Pons (tissue), 1 donor: ENCODE measurements at regions not wholly inside any gene's neighbourhood (a gene's known extent, or its start where the extent isn't known, plus 50 kb on each side); places are given as distances from the start of the nearest gene placed in this dataset.

ENCODE experiments used
- DNase-seq: peaks from one replicate; pipeline ENCODE4 v3.0.0-alpha.2; 2016; ENCODE audit warnings: low spot score

DNA sequence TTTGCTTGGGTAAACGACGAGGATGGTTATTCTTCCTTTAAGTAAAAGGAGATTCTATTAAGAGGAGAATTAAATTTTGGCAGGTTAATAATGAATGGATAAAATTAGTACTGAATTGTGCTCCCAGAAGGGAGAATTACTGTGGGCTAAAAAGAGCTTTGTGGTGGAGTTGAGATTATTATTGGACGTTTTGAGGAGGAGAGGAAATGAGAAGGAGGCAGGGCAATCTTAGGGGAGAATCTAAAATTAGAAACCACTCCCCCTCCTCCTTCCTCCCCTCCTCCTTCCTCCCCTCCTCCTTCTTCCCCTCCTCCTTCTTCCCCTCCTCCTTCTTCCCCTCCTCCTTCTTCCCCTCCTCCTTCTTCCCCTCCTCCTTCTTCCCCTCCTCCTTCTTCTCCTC lies 331.8 kb downstream of the PRL start:
- no peak for DNase-seq

DNA sequence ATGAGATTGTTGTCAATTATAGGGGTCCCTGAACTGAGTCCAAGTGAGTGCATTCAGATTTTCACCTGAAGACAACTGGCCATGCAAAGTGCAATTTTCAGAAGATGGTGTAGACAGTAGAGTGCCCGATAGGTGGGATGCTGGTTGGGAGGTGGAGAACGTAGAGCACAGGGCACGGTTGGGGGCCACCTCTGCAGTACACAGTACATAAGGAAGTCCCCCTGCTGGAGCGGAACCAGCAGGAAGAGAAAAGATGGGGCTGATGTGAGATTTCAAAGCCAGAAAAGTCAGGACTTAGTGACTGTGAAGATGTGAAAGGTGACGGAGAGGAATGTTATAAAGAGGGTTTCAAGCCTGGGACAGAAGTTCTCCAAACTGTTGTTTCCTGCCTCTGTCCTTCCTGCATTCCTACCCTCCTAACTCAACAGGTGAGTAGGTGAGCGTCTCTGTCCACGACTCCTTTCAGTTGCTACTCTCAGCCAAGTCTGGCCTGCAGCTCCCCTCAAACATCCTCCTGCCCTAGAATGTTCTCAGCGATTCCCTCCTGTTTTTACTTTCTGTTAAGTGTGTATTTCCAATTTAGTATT lies 330.8 kb downstream of the PRL start:
- no peak for DNase-seq

DNA sequence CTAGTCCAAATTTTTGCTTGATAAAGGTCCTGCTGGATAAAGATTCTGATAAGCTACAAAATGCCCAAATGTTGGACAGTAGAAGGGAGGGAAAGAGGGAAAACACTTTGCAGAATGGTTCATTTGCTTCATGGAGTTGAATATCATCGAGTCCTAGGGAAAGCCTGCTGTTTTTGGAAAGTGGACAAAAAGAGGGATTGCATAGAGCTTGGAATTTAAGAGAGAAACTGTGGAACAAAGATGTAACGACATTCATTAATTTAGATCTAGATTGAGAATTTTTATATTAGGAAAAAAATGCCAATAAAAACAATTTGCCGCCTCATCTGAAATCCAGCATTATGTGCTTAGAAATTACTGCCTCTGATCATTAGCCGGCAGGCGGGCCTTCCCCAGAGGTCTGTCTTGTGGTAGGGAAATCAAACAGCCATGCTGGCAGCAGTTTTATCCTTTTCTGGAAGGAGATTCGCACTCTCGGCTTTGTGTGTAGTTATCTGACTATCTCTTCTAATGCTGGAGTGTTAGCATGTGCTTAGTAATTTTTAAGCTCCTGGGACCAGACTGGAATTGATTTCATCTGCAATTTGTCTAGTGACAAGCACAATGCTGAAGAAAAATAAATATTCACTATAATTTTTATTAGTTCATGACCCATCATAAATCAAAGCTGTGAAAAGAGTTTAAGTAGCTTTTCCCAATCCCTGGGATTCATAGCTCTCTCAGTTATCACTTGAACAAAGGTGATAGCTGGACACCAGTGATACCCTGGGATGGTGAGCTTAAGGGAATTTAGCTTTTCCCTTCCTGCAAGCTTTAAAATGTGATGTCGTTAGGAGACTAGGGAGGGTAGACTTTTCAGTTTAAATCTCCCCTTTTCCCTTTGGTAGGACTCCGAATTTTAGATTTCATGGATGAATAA lies 329.5 kb downstream of the PRL start:
- DNase-seq, result no peak

DNA sequence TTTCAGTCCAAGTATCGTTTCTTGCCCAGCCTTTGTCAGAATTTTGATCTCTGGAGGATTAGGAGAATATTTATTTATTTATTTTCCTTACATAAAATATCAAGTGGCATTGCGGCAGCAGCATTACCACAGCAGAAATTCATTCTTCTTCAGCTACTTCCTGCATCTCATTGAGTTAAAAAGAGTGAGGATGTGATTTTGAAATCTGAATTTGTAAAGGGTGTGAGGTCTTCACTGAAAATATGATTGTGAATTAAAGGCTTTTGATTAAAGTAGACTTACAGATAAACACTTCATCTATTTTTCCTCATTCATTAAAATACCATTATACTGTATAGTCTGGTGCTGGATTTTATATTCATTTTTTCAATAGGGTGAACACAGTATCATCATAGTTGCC lies 328.4 kb downstream of the PRL start:
- no peak for DNase-seq

DNA sequence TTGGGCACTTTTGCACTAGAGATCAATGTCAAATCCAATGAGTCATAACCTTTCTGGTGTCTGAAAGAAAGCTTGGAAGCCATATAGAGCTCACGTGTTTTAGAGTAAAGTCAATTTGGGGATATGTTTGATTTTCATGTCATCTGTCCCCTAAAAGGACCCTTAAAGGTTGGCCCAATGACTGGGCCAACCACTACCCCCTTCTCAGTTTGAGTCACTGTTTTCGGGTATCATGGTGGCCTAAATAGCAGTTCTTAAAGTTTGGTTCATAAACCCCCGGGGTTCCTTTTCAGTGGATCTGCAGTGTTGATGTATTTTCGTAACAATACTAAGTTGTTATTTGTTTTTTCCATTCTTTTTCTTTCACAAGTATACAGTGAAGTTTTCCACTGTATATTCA lies 327.6 kb downstream of the PRL start:
- DNase-seq, result no peak

DNA sequence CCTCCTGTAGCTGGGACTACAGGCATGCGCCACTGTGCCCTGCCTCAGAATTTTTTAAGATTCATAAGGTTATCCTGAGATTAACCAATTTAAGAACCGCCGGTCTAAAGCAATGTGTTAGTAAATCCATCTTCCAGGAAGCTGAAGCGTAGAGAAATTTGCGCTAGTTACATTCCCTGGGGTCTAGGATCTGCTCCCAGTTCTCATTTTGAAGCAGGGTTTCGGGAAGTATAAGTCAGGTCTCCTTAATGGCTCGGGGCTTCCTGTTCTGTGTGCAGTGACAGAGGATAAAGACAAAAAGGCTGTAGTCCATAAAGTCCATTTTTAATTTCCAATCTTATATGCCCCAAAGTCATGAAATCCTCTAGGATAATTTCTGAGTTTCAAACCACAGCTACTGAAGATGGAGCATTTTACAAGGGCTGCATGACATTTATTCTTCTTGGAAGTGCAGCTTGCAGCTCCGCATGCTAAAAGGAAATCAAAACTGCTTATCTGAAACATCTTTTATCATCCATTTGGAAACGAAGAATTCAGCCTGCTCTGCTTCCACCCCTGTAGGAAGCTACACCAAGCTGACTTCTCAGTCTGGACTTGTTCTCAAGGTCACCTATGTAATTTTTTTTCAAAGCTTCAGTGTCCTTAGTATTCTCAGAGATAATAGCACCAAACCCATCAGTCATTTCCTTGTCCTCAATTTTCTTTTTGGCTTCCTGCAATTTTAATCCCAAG lies 326.1 kb downstream of the PRL start:
- DNase-seq, result peak; percentile 35

DNA sequence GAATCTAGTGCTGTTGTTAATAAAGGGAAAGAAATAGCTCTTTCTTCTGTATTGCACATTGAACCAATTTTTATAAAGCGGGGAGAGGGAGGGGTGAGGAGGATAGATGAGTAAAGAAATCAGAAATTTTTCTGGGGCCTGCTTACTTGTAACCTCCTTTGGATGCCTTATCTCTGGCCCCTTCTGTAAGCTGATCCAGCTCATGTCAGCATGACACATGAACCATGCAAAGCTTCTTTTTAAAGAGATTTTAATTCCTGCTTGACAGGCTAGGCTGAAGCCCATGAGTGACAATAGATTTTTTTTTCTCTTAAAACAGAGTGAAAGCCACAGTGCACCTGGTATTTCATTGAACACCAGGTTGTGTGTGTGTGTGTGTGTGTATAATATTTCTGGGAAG lies 325.3 kb downstream of the PRL start:
- no peak for DNase-seq

DNA sequence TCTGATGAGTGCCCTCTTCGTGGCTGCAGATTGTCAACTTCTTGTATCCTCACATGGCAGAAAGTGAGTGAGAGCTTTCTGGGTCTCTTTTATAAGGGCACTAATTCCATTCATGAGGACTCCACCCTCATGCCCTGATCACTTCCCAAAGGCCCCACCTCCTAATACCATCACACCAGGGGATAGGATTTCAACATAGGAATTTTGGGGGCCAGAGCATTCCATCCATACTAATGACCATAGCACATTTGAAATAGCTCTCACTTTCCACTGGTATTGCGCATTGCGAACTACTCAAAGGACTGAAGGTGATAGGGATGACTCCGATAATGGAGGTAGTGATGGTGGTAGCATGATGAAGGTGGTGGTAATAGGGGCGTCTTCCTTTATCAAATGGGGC lies 324.3 kb downstream of the PRL start:
- no peak for DNase-seq

DNA sequence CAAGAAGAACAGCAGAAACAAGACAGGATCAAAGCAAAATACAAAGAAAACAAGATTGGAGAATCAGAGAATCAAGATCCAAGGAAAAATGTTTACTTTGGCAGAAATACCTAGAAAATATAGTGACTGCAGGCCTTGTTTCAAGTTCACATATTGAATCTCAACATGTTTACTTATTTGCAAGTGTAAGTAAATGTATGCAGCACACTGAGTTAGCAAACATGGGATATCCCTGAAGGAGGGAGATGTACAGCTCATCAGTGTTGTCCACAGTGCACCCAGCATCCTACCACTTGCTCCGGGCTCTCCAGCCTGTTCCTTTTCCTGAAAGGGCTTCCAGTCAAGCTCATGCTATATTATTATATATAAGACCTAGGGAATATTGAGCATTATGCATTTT lies 319.5 kb downstream of the PRL start:
- DNase-seq, result no peak

DNA sequence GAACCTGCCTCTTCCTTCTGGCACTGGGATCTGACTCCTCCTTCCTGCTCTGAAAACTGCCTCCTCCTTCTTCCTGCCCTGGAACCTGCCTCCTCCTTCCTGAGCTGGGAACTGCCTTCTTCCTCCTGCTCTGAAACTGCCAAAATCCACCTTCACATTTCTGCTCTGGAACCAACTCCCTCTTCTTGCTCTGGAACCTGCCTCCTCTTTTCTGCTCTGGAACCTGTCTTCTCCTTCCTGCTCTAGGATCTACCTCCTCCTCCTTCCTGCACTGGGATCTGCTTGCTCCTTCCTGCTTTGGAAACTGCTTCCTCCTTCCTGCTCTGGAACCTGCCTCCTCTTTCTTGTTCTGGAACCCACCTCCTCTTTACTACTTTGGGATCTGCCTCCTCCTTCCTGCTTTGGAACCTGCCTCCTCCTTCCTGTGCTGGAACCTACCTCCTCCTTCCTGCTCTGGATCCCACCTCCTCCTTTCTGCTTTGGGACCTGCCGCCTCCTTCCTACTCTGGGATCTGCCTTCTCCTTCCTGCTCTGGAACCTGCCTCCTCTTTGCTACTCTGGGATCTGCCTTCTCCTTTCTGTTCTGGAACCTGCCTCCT lies 315.5 kb downstream of the PRL start:
- DNase-seq, result no peak

DNA sequence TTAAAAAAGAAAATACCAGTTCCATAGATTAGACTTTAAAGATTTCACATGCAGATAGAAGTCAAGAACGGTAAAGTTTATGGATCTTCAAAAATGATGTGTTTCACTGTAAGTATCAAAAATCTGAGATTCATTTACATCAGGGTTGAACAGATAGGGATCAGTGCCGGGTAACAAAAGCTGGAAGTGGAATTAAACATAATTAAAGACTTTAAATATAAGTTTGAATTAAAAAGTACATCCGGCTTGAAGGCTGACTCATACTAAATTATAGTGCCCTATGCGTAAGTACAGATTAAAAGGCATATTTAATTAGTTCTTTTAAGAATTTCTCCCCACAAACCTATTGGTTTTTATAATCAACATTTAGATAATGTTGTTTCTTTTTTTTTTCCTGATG lies 312.7 kb downstream of the PRL start:
- DNase-seq, result no peak

DNA sequence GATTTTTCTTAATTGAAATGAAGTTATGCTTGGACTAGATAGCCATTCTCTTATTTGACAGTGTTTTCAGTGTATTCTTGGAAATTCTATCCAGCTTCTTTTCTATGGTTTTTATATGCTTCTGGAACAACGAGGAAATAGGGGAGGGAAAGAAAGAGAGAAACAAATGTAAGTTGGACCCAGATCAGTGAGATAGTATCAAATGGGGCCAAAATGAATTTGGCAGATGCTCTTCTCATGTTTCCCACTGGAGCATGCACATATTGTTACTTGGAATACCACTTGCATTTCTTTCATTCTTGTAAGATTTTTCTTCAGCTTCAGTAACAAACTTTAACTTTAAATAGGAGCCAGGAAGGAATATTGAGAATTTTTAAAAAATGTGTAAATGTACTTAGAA lies 312.3 kb downstream of the PRL start:
- no peak for DNase-seq

DNA sequence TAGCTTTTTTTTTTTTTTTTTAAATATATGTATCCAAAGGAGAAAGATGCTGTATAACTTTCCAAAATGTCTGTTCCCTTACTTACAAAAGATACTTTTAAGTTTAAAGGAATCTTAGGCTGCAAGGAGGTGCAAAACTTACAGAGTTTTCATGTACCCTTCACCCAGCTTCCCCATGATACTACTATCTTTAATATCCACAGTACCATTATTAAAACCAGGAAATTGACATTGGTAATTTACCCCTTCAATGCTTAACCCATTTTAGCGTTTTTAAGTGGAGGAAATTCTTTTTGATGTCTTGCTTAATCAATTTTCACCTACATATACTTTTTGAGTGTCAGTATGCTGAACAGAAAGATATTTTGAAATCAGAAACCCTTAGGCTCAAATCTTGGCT lies 310.9 kb downstream of the PRL start:
- DNase-seq, result no peak

DNA sequence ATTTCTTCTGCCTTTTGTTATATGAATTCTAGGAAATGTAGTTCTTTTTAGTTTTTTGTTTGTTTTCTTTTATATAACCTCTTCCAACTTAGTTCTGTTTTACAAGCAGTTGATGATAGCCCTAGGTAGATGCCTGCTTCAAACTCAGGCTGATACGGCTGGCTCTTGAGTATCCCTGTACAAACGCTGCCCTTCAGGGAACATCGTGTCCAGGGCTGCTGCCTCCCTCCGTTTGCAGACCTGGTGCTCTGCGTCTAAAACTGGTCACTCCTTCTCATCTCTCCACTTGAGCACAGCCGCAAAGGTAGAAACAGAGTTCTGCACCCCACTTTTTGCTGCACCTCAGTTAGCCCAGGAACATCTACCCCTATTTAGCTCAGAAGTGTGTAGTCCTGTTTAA lies 310.1 kb downstream of the PRL start:
- DNase-seq, result no peak

DNA sequence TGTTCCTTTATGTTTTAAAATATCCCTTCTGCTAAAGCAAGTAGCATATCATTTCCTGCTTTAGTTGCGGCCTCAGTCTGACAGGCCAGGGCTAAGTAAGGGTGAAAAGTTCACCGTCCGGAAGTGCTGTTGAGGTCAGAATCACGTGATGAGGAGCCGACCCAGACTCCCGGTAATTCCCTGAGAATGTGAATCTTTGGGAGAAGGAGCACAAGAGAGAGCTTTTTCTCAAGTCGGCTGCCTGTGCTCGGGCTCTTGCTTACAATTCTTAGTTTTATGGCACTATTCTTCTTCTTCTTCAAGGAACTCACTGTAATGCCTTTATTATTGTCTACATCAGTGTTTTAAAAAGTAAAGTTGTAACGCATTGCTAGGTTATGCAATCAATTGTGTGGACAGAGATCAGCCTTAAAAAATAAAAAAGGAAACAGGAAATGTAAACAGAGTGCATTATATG lies 309.3 kb downstream of the PRL start:
- DNase-seq, result peak; percentile 59

DNA sequence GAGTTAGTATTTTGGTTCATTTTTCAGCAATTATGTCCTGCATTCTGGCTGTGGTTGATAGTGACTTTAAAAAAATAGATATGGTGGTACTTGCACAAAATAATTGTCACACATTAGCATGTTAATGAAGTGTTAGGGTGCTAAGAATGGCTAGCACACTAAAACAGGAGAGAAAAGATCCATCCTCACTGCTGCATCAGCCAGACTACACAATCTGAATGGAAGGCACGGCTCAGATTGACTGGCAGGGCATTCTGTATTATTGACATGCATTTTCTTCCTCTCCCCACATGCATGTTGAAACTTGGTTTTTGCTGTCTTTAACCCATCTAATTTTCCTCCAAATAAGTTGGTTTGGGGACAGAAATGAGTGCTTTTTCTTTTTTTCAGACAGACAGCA lies 306.3 kb downstream of the PRL start:
- DNase-seq, result no peak

DNA sequence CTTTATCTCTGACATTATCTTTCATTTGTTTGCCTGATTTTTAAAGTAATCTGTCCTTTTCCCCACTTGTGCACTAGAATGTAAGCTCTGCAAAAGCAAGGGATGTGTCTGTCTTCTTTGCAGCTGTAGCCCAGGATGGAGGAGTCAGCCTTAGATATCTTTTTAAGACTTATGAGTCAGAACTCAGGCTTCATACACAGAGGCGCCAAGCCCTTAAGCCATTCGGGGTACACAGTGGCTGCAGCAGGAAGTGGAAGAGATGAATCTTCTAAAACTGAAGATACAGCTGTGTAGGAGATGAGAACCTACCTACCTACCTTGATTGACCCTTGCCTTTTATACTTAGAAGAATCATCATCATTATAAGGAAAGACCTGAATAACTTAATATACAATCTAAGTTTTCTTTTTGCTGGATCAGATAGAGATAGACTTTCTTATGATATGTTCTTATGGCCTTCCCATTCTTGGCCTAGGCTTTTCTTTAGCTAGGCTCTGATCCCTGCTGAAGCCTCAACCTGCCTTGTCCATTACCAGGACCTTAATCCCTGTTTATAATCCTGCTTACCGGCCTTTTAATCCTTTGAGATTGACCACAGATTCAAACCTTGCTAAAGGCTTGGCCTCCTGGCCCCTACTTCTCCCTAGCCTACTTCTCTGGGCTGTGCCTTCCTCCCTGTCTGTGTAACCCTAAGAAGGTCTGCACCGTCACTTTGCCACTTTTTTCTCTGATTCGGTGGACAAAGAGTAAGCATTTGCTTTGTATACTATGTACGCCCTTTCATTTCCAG lies 304.5 kb downstream of the PRL start:
- no peak for DNase-seq

DNA sequence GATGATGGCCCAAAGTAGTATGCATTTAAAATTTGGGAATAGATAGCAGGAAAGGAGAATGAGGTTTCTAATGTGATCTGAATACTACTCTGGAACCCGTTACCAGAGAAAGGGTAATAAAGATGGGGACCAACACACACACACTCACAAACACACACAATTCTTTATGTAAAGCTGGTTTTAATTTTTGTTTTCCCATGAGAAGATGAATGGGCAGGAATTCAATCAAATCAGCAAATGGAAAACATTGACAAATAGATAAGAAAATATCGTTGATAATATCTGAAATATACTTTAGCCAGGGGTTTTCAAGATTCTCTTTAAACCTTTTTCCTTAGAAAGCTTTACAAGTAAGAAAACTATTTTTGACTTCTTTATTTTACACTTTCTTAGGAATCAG lies 303.0 kb downstream of the PRL start:
- DNase-seq, result no peak

DNA sequence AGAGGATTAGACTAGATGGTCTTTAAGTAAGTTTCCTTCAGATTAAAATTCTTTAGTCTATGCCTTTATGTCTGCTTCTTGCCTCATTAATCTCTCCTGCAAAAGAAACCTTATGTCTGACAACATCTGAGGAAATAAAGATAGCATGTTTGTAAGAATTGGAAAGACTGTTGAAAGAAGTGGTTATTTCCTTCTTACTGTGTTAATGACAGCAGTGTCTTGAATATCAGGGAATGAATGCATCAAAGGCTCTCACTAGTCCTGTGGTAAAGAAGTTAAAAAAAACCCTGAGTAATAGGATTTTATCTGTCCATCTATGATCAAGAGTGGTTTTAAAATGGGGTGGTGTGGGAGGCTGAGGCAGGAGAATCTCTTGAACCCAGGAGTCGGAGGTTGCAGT lies 302.0 kb downstream of the PRL start:
- no peak for DNase-seq

DNA sequence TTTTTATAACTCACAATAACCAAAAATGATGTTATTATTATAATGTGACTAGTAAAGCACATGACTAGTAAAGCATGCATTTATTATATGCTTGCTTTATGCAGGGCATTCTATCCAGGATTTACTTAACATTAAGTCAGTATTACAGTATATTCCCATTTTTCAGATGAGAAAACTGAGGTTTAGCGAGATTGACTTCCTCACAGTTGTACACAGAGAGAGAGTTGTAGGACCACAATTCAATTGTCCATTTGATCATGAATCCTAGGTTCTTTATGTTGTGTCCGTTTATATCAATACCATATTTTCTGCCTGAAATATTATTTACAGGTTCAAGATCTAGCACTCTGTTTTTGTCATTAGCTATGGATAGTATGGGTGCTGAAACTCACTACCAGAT lies 301.5 kb downstream of the PRL start:
- DNase-seq, result no peak

DNA sequence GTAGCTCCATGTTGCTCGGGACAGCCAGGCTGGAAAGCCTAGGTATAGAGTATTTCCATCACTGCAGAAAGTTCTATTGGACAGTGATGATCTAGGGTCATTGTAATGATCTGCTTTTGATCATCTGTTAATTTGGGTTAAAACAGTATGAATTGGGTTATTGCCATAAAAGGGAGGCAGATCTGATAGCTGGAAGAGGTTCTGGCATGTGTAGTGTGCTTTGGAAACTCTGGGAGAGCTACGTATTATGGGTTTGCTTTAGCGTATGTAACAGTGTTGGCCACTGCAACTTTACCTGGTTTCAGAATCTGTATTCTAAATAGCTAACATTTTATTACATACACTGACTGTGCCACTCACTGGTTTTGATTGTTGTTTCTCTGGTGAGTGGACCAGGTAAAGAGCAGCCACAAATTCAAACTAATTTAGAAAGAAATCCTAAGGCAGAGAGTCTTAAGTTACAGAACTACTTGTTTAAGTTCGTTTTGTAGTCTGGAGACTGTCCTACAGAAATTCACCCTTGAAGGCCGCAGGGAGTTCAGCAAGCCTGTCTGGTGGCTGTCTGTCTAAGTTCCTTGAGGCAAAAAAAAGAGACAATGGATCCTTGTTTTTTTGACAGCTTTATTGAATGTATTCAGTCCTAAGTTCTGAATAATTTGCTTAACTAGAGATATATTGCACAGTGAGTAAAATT lies 300.3 kb downstream of the PRL start:
- no peak for DNase-seq
